Activated CD4-positive, alpha-beta T cell treated with anti-CD3 and anti-CD28 coated beads, Interleukin-2, amount 10 ng/mL, durations not matched to agents 24 days and 14 days (primary cell): ENCODE measurements at regions not wholly inside any gene's neighbourhood (a gene's known extent, or its start where the extent isn't known, plus 50 kb on each side); places are given as distances from the start of the nearest gene placed in this dataset.

ENCODE experiments used
- DNase-seq: peaks from one replicate; pipeline ENCODE4 v3.0.0; 2022
- H3K27ac Mint-ChIP-seq: one replicate; pipeline ENCODE4 v1.8.0; 2022; ENCODE audit warnings: mild to moderate bottlenecking, mixed read lengths
- H3K27me3 Mint-ChIP-seq: one replicate; pipeline ENCODE4 v1.8.0; 2022; ENCODE audit warnings: mixed read lengths
- H3K36me3 Mint-ChIP-seq: one replicate; pipeline ENCODE4 v1.8.0; 2022; ENCODE audit warnings: low read depth, mild to moderate bottlenecking, mixed read lengths
- H3K4me1 Mint-ChIP-seq: one replicate; pipeline ENCODE4 v1.8.0; 2021; ENCODE audit warnings: mixed read lengths
- H3K4me3 Mint-ChIP-seq: one replicate; pipeline ENCODE4 v1.8.0; 2022; ENCODE audit warnings: mild to moderate bottlenecking, moderate library complexity, mixed read lengths
- H3K9me3 Mint-ChIP-seq: one replicate; pipeline ENCODE4 v1.8.0; 2021; ENCODE audit warnings: mixed read lengths
- intact Hi-C: fragments of 100-400 bp; cut with micrococcal nuclease; formaldehyde crosslinking; loops from one replicate; pipeline ENCODE4 v1.15.1; 2023

GRCh38 chr13:84931264-84931663, 868.0 kb downstream of the SLITRK6 start:
- H3K9me3 Mint-ChIP-seq: no peaks in the 10 kb centered on the region
- no peak overlapping the region for H3K4me3 Mint-ChIP-seq
- H3K4me1 Mint-ChIP-seq: no peaks in the 10 kb centered on the region
- DNase-seq: no peak
- no peak overlapping the region for H3K27ac Mint-ChIP-seq
- no peaks in the 10 kb centered on the region for H3K36me3 Mint-ChIP-seq
- intact Hi-C loops: no loop called here
- H3K27me3 Mint-ChIP-seq: no peaks in the 10 kb centered on the region

GRCh38 chr13:84927442-84928169, 871.6 kb downstream of the SLITRK6 start:
- H3K36me3 Mint-ChIP-seq: no peaks in the 10 kb centered on the region
- no peaks in the 10 kb centered on the region for H3K4me1 Mint-ChIP-seq
- H3K9me3 Mint-ChIP-seq: no peaks in the 10 kb centered on the region
- no peak overlapping the region for H3K4me3 Mint-ChIP-seq
- no peaks in the 10 kb centered on the region for H3K27me3 Mint-ChIP-seq
- H3K27ac Mint-ChIP-seq: no peak overlapping the region
- intact Hi-C loops: no loop called here
- no peak for DNase-seq

GRCh38 chr13:84925443-84925842, 873.8 kb downstream of the SLITRK6 start:
- Mint-ChIP-seq H3K9me3 (no peaks in the 10 kb centered on the region), H3K27ac (no peak overlapping the region), H3K4me1 (no peaks in the 10 kb centered on the region), H3K27me3 (no peaks in the 10 kb centered on the region), H3K4me3 (no peak overlapping the region), H3K36me3 (no peaks in the 10 kb centered on the region)
- DNase-seq: no peak
- intact Hi-C loops: no loop called here

- Mint-ChIP-seq H3K27me3 (no peaks in the 10 kb centered on the region), H3K4me3 (no peak overlapping the region), H3K36me3 (no peaks in the 10 kb centered on the region), H3K27ac (no peak overlapping the region), H3K9me3 (no peaks in the 10 kb centered on the region), H3K4me1 (no peaks in the 10 kb centered on the region)
- no peak for DNase-seq
- intact Hi-C loops: no loop called here
These were observed 875.4 kb downstream of the SLITRK6 start for GRCh38 chr13:84923831-84924230.

- intact Hi-C loops: loop anchor here (5.0 kb wide), 1 partner anchor 890 kb away; no protein-coding TSS in a partner anchor
- Mint-ChIP-seq H3K4me3 (no peak overlapping the region), H3K27me3 (no peaks in the 10 kb centered on the region), H3K36me3 (no peaks in the 10 kb centered on the region), H3K4me1 (no peaks in the 10 kb centered on the region), H3K27ac (no peak overlapping the region), H3K9me3 (no peaks in the 10 kb centered on the region)
- DNase-seq: no peak
These were observed 881.9 kb downstream of the SLITRK6 start for GRCh38 chr13:84917252-84917878.

- Mint-ChIP-seq H3K27me3 (no peaks in the 10 kb centered on the region), H3K36me3 (no peaks in the 10 kb centered on the region), H3K9me3 (no peaks in the 10 kb centered on the region), H3K27ac (no peak overlapping the region), H3K4me3 (no peak overlapping the region), H3K4me1 (no peaks in the 10 kb centered on the region)
- no peak for DNase-seq
- intact Hi-C loops: no loop called here
These were observed 886.5 kb downstream of the SLITRK6 start for GRCh38 chr13:84912720-84913119.

GRCh38 chr13:84910423-84910822, 888.8 kb downstream of the SLITRK6 start:
- H3K27ac Mint-ChIP-seq: no peak overlapping the region
- H3K27me3 Mint-ChIP-seq: no peaks in the 10 kb centered on the region
- H3K4me1 Mint-ChIP-seq: no peaks in the 10 kb centered on the region
- no peaks in the 10 kb centered on the region for H3K9me3 Mint-ChIP-seq
- no peak for DNase-seq
- H3K36me3 Mint-ChIP-seq: no peaks in the 10 kb centered on the region
- intact Hi-C loops: no loop called here
- H3K4me3 Mint-ChIP-seq: no peak overlapping the region

- no peak overlapping the region for H3K4me3 Mint-ChIP-seq
- no peaks in the 10 kb centered on the region for H3K36me3 Mint-ChIP-seq
- no peak overlapping the region for H3K27ac Mint-ChIP-seq
- DNase-seq: no peak
- no peaks in the 10 kb centered on the region for H3K27me3 Mint-ChIP-seq
- H3K9me3 Mint-ChIP-seq: no peaks in the 10 kb centered on the region
- intact Hi-C loops: no loop called here
- no peaks in the 10 kb centered on the region for H3K4me1 Mint-ChIP-seq
These were observed 895.8 kb downstream of the SLITRK6 start for GRCh38 chr13:84903391-84903790.

- no peak for DNase-seq
- no peaks in the 10 kb centered on the region for H3K27me3 Mint-ChIP-seq
- H3K9me3 Mint-ChIP-seq: no peaks in the 10 kb centered on the region
These were observed 897.0 kb downstream of the SLITRK6 start for GRCh38 chr13:84902243-84902642.

GRCh38 chr13:84896128-84896527, 903.1 kb downstream of the SLITRK6 start:
- peak; percentile 74 for DNase-seq
- Mint-ChIP-seq H3K9me3 (no peaks in the 10 kb centered on the region), H3K27ac (no peak overlapping the region), H3K4me3 (no peak overlapping the region), H3K36me3 (no peaks in the 10 kb centered on the region), H3K4me1 (no peaks in the 10 kb centered on the region), H3K27me3 (no peaks in the 10 kb centered on the region)
- intact Hi-C loops: loop anchor here (1.0 kb wide), 2 partner anchors 910 to 930 kb away; no protein-coding TSS in a partner anchor

More at GRCh38 chr13:84902243-84902642, 897.0 kb downstream of the SLITRK6 start:
- H3K4me1 Mint-ChIP-seq: no peaks in the 10 kb centered on the region
- H3K4me3 Mint-ChIP-seq: no peak overlapping the region
- H3K36me3 Mint-ChIP-seq: no peaks in the 10 kb centered on the region
- intact Hi-C loops: no loop called here
- H3K27ac Mint-ChIP-seq: no peak overlapping the region

- Mint-ChIP-seq H3K9me3 (no peaks in the 10 kb centered on the region), H3K36me3 (no peaks in the 10 kb centered on the region), H3K4me1 (no peaks in the 10 kb centered on the region), H3K4me3 (no peak overlapping the region), H3K27me3 (no peaks in the 10 kb centered on the region), H3K27ac (no peak overlapping the region)
- DNase-seq: no peak
- intact Hi-C loops: no loop called here
These were observed 904.5 kb downstream of the SLITRK6 start for GRCh38 chr13:84894749-84895148.

GRCh38 chr13:84885868-84886267, 913.4 kb downstream of the SLITRK6 start:
- no peak for DNase-seq
- Mint-ChIP-seq H3K36me3 (no peaks in the 10 kb centered on the region), H3K4me1 (no peaks in the 10 kb centered on the region), H3K27ac (no peak overlapping the region), H3K4me3 (no peak overlapping the region), H3K27me3 (no peaks in the 10 kb centered on the region), H3K9me3 (no peaks in the 10 kb centered on the region)
- intact Hi-C loops: no loop called here

- H3K27me3 Mint-ChIP-seq: no peaks in the 10 kb centered on the region
- H3K9me3 Mint-ChIP-seq: no peaks in the 10 kb centered on the region
- H3K27ac Mint-ChIP-seq: no peak overlapping the region
- H3K4me1 Mint-ChIP-seq: no peaks in the 10 kb centered on the region
- no peaks in the 10 kb centered on the region for H3K36me3 Mint-ChIP-seq
- DNase-seq: no peak
- intact Hi-C loops: no loop called here
- H3K4me3 Mint-ChIP-seq: no peak overlapping the region
These were observed 925.3 kb downstream of the SLITRK6 start for GRCh38 chr13:84873951-84874350.

GRCh38 chr13:84870190-84870589, 929.0 kb downstream of the SLITRK6 start:
- H3K9me3 Mint-ChIP-seq: no peaks in the 10 kb centered on the region
- no peaks in the 10 kb centered on the region for H3K27me3 Mint-ChIP-seq
- intact Hi-C loops: no loop called here
- H3K4me3 Mint-ChIP-seq: no peak overlapping the region
- no peaks in the 10 kb centered on the region for H3K4me1 Mint-ChIP-seq
- DNase-seq: no peak
- no peaks in the 10 kb centered on the region for H3K36me3 Mint-ChIP-seq
- H3K27ac Mint-ChIP-seq: no peak overlapping the region
